ENCODE measurements at regions not wholly inside any gene's neighbourhood (a gene's known extent, or its start where the extent isn't known, plus 50 kb on each side); places are given as distances from the start of the nearest gene placed in this dataset.

DNA sequence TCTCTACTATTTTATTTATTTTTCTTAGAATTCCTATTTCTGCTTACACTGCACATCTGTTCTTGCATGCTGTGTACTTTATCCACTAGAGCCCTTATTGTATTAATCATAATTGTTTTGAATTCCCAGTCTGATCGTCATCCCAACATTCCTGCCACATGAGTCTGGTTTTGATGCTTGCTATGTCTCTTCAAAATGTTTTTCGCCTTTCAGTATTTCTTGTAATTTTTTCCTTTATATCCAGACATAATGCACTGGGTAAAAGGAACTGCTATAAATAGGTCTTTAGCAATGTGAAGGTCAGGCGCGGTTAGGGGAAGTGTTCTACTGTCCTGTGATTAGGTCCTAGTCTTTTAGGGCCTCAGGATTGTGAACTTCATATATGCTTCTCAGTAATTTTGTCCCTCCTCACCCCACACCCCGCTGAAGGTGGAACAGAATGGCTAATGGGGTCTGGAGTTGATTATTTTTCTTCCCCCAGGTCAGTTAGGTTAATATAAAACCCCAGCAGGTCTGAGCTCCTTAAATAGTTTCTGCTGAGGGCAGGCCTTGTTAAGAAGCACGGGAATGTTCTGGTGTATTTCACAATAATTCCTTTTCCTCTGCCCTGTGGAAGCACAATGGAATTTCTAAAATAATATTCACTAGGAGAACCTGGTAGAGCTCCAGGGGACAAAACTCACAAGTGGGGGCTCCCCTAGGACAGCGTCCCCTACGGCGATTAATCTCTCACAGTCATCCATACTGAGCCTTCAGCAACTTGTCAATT, 146.6 kb upstream of the TUT7 start:
- Histone ChIP-seq H3K27me3 (ENCODE audit: insufficient read depth, low read length) (no peaks in the 10 kb centered on the region), H4K20me1 (ENCODE audit: insufficient read depth, low read length) (no peaks in the 10 kb centered on the region), H3K79me2 (ENCODE audit: insufficient read depth, low read length) (no peaks in the 10 kb centered on the region), H3K4me1 (ENCODE audit: insufficient read depth, low read length, severe bottlenecking) (no peaks in the 10 kb centered on the region), H3K36me3 (ENCODE audit: insufficient read depth, low read length) (no peaks in the 10 kb centered on the region), H3K27ac (ENCODE audit: low read depth, low read length, poor library complexity, severe bottlenecking) (no peak overlapping the region), H2AFZ (ENCODE audit: low read length) (no peak overlapping the region), H3K9me2 (ENCODE audit: low read depth, low read length) (no peaks in the 10 kb centered on the region), H3K4me2 (ENCODE audit: low read length) (no peak overlapping the region), H3F3A (ENCODE audit: insufficient read depth, low read length) (no peaks in the 10 kb centered on the region), H3K9me3 (ENCODE audit: low read length) (no peaks in the 10 kb centered on the region), H3K9ac (ENCODE audit: low read length) (no peak overlapping the region), H3K4me3 (ENCODE audit: low read depth, low read length, poor library complexity, severe bottlenecking) (no peak overlapping the region)
- TF ChIP-seq, protein P1, sequence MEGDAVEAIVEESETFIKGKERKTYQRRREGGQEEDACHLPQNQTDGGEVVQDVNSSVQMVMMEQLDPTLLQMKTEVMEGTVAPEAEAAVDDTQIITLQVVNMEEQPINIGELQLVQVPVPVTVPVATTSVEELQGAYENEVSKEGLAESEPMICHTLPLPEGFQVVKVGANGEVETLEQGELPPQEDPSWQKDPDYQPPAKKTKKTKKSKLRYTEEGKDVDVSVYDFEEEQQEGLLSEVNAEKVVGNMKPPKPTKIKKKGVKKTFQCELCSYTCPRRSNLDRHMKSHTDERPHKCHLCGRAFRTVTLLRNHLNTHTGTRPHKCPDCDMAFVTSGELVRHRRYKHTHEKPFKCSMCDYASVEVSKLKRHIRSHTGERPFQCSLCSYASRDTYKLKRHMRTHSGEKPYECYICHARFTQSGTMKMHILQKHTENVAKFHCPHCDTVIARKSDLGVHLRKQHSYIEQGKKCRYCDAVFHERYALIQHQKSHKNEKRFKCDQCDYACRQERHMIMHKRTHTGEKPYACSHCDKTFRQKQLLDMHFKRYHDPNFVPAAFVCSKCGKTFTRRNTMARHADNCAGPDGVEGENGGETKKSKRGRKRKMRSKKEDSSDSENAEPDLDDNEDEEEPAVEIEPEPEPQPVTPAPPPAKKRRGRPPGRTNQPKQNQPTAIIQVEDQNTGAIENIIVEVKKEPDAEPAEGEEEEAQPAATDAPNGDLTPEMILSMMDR (IDR thresholded peaks at IDR 0.05; ENCODE audit: low read length): no peak
- no peak for TF ChIP-seq EZH2 (IDR thresholded peaks at IDR 0.05; ENCODE audit: borderline replicate concordance, low read length)

DNA sequence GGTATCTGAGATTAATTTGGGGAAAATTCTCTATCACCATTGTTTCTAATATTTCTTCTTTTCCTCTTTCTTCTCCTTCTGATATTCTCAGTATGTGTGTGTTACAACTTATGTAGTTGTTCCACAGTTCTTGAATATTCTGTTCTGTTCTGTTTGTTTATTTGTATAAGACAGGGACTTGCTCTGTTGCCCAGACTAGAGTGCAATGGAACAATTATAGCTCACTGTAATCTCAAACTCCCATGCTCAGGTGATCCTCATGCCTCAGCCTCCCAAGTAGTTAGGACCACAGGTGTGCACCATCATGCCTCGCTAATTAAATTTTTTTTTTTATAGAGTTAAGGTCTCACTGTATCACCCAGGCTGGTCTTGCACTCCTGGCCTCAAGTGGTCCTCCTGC, 145.8 kb upstream of the TUT7 start:
- no peaks in the 10 kb centered on the region for H3K9me3 ChIP-seq (ENCODE audit: low read length)
- H2AFZ ChIP-seq (ENCODE audit: low read length): no peak overlapping the region
- no peaks in the 10 kb centered on the region for H3K4me1 ChIP-seq (ENCODE audit: insufficient read depth, low read length, severe bottlenecking)
- H3F3A ChIP-seq (ENCODE audit: insufficient read depth, low read length): no peaks in the 10 kb centered on the region
- no peak overlapping the region for H3K27ac ChIP-seq (ENCODE audit: low read depth, low read length, poor library complexity, severe bottlenecking)
- H3K9ac ChIP-seq (ENCODE audit: low read length): no peak overlapping the region
- no peaks in the 10 kb centered on the region for H3K27me3 ChIP-seq (ENCODE audit: insufficient read depth, low read length)
- H3K79me2 ChIP-seq (ENCODE audit: insufficient read depth, low read length): no peaks in the 10 kb centered on the region
- no peak overlapping the region for H3K4me3 ChIP-seq (ENCODE audit: low read depth, low read length, poor library complexity, severe bottlenecking)
- H3K9me2 ChIP-seq (ENCODE audit: low read depth, low read length): no peaks in the 10 kb centered on the region
- H3K4me2 ChIP-seq (ENCODE audit: low read length): no peak overlapping the region
- TF ChIP-seq EZH2 (IDR thresholded peaks at IDR 0.05; ENCODE audit: borderline replicate concordance, low read length): no peak
- TF ChIP-seq, protein P1 (IDR thresholded peaks at IDR 0.05; ENCODE audit: low read length): no peak
- H3K36me3 ChIP-seq (ENCODE audit: insufficient read depth, low read length): no peaks in the 10 kb centered on the region
- no peaks in the 10 kb centered on the region for H4K20me1 ChIP-seq (ENCODE audit: insufficient read depth, low read length)

DNA sequence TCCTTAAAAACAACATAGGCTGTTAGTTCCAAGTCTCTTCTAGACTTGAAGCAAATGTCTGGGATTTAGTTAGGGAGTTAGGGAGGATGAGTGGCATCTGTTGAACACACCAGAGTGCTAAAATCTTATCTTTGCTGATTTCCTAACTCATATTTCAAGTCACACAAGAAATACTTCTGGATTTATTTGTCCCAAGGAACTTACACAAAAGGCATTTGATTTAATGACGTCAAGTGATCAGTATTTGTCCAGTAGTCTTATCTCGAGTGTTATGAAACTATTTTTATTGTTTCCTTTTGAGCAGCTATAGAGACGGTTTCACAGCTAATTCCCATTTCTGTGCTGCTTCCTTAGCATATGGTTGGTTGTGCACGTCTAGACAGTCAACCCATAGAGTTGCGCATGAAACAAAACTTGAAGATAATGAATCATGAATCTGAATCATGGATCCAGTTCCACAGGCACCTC, 140.5 kb upstream of the TUT7 start:
- Histone ChIP-seq H3K9me3 (ENCODE audit: low read length) (no peaks in the 10 kb centered on the region), H3K4me3 (ENCODE audit: low read depth, low read length, poor library complexity, severe bottlenecking) (no peak overlapping the region), H3K4me1 (ENCODE audit: insufficient read depth, low read length, severe bottlenecking) (no peaks in the 10 kb centered on the region), H2AFZ (ENCODE audit: low read length) (no peak overlapping the region), H3F3A (ENCODE audit: insufficient read depth, low read length) (no peaks in the 10 kb centered on the region), H3K27ac (ENCODE audit: low read depth, low read length, poor library complexity, severe bottlenecking) (no peak overlapping the region), H3K79me2 (ENCODE audit: insufficient read depth, low read length) (no peaks in the 10 kb centered on the region), H4K20me1 (ENCODE audit: insufficient read depth, low read length) (no peaks in the 10 kb centered on the region), H3K9ac (ENCODE audit: low read length) (no peak overlapping the region), H3K4me2 (ENCODE audit: low read length) (no peak overlapping the region), H3K9me2 (ENCODE audit: low read depth, low read length) (no peaks in the 10 kb centered on the region), H3K36me3 (ENCODE audit: insufficient read depth, low read length) (no peaks in the 10 kb centered on the region), H3K27me3 (ENCODE audit: insufficient read depth, low read length) (no peaks in the 10 kb centered on the region)
- TF ChIP-seq, protein P1 (IDR thresholded peaks at IDR 0.05; ENCODE audit: low read length): no peak
- no peak for TF ChIP-seq EZH2 (IDR thresholded peaks at IDR 0.05; ENCODE audit: borderline replicate concordance, low read length)

All from OCI-LY1 (cell line).